KMS-11 (cell line): ENCODE measurements at regions not wholly inside any gene's neighbourhood (a gene's known extent, or its start where the extent isn't known, plus 50 kb on each side); places are given as distances from the start of the nearest gene placed in this dataset.

Experiments
- H2AFZ ChIP-seq: fragments of 200-600 bp; sonication (generic); 2 replicates; pipeline ENCODE4 v1.6.1; 2016; ENCODE audit warnings: antibody characterized with exemption, mixed run types, low read depth
- H3K27ac ChIP-seq: fragments of 200-600 bp; sonication (generic); 2 replicates; pipeline ENCODE4 v1.6.1; 2016; ENCODE audit warnings: mild to moderate bottlenecking, mixed run types
- H3K27me3 ChIP-seq: fragments of 200-600 bp; sonication (generic); 2 replicates; pipeline ENCODE4 v1.6.1; 2017; ENCODE audit warnings: mild to moderate bottlenecking, low read depth, mixed run types, moderate library complexity; ENCODE audit not compliant: insufficient read depth
- H3K36me3 ChIP-seq: fragments of 200-600 bp; sonication (generic); 2 replicates; pipeline ENCODE4 v1.6.1; 2017; ENCODE audit warnings: mild to moderate bottlenecking, mixed run types; ENCODE audit not compliant: insufficient read depth
- H3K4me1 ChIP-seq: fragments of 200-600 bp; sonication (generic); 2 replicates; pipeline ENCODE4 v1.6.1; 2016; ENCODE audit warnings: mild to moderate bottlenecking, low read depth, mixed run types; ENCODE audit not compliant: poor library complexity, severe bottlenecking
- H3K4me2 ChIP-seq: fragments of 200-600 bp; sonication (generic); 2 replicates; pipeline ENCODE4 v1.7.0; 2016; ENCODE audit warnings: mild to moderate bottlenecking, mixed run types
- H3K4me3 ChIP-seq: fragments of 200-600 bp; sonication (generic); IDR thresholded peaks from 2 replicates; pipeline ENCODE4 v1.6.1; 2017; ENCODE audit warnings: low read depth, low read length, mixed read lengths; ENCODE audit not compliant: insufficient read depth
- H3K79me2 ChIP-seq: fragments of 200-600 bp; sonication (generic); 2 replicates; pipeline ENCODE4 v1.6.1; 2016; ENCODE audit warnings: low read depth, mixed run types; ENCODE audit not compliant: insufficient read depth
- H3K9ac ChIP-seq: fragments of 200-600 bp; sonication (generic); 2 replicates; pipeline ENCODE4 v1.6.1; 2016; ENCODE audit warnings: mild to moderate bottlenecking, mixed run types
- H4K20me1 ChIP-seq: fragments of 200-600 bp; sonication (generic); 2 replicates; pipeline ENCODE4 v1.6.1; 2016; ENCODE audit warnings: mild to moderate bottlenecking, mixed run types; ENCODE audit not compliant: insufficient read depth
- TF ChIP-seq, protein P1 (sequence below): fragments of 200-600 bp; sonication (generic); conservative IDR thresholded peaks from 2 replicates; pipeline ENCODE4 v1.6.1; 2017; ENCODE audit warnings: low read depth, mild to moderate bottlenecking, antibody characterized with exemption, low read length, moderate library complexity, mixed read lengths

DNA sequence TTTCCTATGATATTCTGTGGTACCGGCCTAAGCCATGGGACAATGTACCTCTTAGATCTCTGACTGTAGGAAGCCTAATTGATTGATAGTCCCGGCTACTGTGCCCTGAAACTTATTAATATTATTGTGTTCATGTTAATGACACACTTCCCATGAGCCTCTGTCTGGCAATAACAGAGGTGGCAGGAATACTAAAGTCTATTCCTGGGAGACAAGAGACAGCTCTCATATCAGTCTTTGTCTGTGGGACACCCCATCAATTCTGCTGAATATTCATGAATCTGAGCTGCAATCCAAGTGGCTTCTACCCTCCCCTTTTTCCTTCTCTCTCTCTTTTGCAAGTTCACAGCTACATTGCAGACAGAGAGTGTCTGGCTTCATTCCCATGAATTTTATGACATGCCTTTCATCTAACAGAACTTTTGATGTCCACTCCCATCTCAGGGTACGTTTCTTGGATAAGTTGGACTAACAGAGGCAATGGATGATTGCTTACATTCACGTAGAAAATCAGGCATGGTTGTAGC is 907.5 kb downstream of the ZPLD1 start:
- no peak overlapping the region for H3K4me3 ChIP-seq
- H4K20me1 ChIP-seq, result no peaks in the 10 kb centered on the region
- no peaks in the 10 kb centered on the region for H3K4me1 ChIP-seq
- H3K4me2 ChIP-seq, result no peak overlapping the region
- no peak overlapping the region for H3K9ac ChIP-seq
- H3K27me3 ChIP-seq, result no peaks in the 10 kb centered on the region
- no peak overlapping the region for H2AFZ ChIP-seq
- TF ChIP-seq, protein P1, sequence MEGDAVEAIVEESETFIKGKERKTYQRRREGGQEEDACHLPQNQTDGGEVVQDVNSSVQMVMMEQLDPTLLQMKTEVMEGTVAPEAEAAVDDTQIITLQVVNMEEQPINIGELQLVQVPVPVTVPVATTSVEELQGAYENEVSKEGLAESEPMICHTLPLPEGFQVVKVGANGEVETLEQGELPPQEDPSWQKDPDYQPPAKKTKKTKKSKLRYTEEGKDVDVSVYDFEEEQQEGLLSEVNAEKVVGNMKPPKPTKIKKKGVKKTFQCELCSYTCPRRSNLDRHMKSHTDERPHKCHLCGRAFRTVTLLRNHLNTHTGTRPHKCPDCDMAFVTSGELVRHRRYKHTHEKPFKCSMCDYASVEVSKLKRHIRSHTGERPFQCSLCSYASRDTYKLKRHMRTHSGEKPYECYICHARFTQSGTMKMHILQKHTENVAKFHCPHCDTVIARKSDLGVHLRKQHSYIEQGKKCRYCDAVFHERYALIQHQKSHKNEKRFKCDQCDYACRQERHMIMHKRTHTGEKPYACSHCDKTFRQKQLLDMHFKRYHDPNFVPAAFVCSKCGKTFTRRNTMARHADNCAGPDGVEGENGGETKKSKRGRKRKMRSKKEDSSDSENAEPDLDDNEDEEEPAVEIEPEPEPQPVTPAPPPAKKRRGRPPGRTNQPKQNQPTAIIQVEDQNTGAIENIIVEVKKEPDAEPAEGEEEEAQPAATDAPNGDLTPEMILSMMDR, result no peak
- no peaks in the 10 kb centered on the region for H3K79me2 ChIP-seq
- no peaks in the 10 kb centered on the region for H3K36me3 ChIP-seq
- no peak overlapping the region for H3K27ac ChIP-seq

DNA sequence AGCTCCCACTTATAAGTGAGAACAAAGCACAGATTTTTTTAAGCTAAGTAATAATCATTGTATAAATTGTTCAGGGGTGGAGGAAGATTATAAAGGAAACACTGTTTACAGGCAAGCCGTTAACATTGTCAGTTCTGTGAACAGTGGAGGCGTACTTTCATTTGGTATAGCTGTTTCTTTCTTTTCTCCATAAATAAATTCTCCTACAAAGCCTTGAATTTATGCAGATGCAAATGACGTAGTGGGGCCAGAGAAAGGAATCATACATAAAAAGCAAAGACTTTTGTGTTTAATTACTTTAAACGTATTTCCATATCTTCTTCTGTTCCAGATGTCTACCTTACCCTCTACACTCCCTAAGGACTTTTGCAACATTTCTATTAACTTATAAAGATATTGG is 914.9 kb downstream of the ZPLD1 start:
- H3K4me2 ChIP-seq, result no peak overlapping the region
- no peaks in the 10 kb centered on the region for H4K20me1 ChIP-seq
- H3K27me3 ChIP-seq, result no peaks in the 10 kb centered on the region
- no peaks in the 10 kb centered on the region for H3K4me1 ChIP-seq
- no peak overlapping the region for H2AFZ ChIP-seq
- no peaks in the 10 kb centered on the region for H3K36me3 ChIP-seq
- no peak overlapping the region for H3K9ac ChIP-seq
- TF ChIP-seq, protein P1, result no peak
- no peaks in the 10 kb centered on the region for H3K79me2 ChIP-seq
- no peak overlapping the region for H3K27ac ChIP-seq
- no peak overlapping the region for H3K4me3 ChIP-seq

DNA sequence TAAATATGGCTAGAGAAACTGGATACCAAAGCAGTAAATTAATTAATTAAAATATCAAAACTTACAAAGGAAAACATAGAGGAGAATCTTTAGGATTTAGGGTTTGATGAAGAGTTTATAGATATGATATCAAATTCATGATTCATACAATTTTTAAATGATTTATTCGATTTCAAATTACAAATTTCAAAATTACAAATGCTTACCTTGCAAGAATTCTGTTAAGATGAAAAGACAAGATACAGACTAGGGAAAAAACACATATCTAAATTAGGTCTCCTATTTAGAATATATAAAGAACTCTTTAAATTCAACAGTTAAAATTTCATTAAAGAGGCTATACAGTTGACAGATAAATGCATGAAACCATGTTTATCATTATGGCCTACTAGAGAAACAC is 930.7 kb downstream of the ZPLD1 start:
- Histone ChIP-seq H3K4me2 (no peak overlapping the region), H2AFZ (no peak overlapping the region), H4K20me1 (no peaks in the 10 kb centered on the region), H3K79me2 (no peaks in the 10 kb centered on the region), H3K36me3 (no peaks in the 10 kb centered on the region), H3K4me3 (no peak overlapping the region), H3K27ac (no peak overlapping the region), H3K27me3 (no peaks in the 10 kb centered on the region), H3K9ac (no peak overlapping the region), H3K4me1 (no peaks in the 10 kb centered on the region)
- TF ChIP-seq, protein P1, result no peak

DNA sequence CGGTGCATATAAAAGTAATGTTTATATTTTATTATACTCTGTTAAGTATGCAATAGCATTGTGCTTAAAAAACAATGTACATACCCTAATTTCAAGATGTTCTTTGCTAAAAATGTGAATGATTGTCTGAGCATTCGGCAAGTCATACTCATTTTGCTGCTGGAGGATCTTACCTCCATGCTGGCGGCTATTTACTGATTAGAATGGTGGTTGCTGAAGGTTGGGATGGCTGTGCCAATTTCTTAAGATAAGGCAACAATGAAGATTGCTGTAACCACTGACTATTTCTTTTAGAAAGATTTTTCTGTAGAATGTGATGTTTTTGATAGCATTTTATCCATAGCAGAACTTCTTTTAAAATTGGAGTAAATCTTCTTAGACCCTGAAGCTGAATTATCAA is 932.7 kb downstream of the ZPLD1 start:
- no peak overlapping the region for H3K27ac ChIP-seq
- no peak overlapping the region for H2AFZ ChIP-seq
- no peak overlapping the region for H3K9ac ChIP-seq
- H3K4me3 ChIP-seq, result no peak overlapping the region
- no peaks in the 10 kb centered on the region for H3K27me3 ChIP-seq
- H3K4me2 ChIP-seq, result no peak overlapping the region
- no peaks in the 10 kb centered on the region for H3K79me2 ChIP-seq
- no peaks in the 10 kb centered on the region for H4K20me1 ChIP-seq
- TF ChIP-seq, protein P1, result no peak
- H3K36me3 ChIP-seq, result no peaks in the 10 kb centered on the region
- no peaks in the 10 kb centered on the region for H3K4me1 ChIP-seq
